ENCODE measurements at regions not wholly inside any gene's neighbourhood (a gene's known extent, or its start where the extent isn't known, plus 50 kb on each side); places are given as distances from the start of the nearest gene placed in this dataset.

GRCh38 chr15:31247404-31247803, 79.2 kb upstream of the KLF13 start:
- peaks cover 15% of the 10 kb centered on the region for H3K4me1 ChIP-seq (ENCODE audit: control insufficient read depth, insufficient read depth, low read length)
- CTCF ChIA-PET: no interaction called here
- SMC1A ChIA-PET (ENCODE audit: uncharacterized antibody, unreplicated experiment): no interaction called here
- POLR2A ChIA-PET: no interaction called here
- H3K36me3 ChIP-seq (ENCODE audit: control insufficient read depth in 2 of 2, insufficient read depth in 2 of 2, low read length in 1 of 2): no peaks in the 10 kb centered on the region
- BruUV-seq (replicated peaks): no TSS peak
- no peaks in the 10 kb centered on the region for H3K27me3 ChIP-seq (replicated peaks in 1 of 2; ENCODE audit: control insufficient read depth in 2 of 2, insufficient read depth in 2 of 2, low read length in 1 of 2)
- in situ Hi-C loops (cut with MboI) (no loop called here), intact Hi-C loops (cut with micrococcal nuclease; ENCODE audit: unreplicated experiment) (no loop called here)
- no peak overlapping the region for H3K27ac ChIP-seq (ENCODE audit: control insufficient read depth, insufficient read depth)
- no peaks in the 10 kb centered on the region for H4K20me1 ChIP-seq (ENCODE audit: control insufficient read depth, insufficient read depth)
- RAD21 ChIA-PET (ENCODE audit: unreplicated experiment): interaction anchor here (1.3 kb wide), 1 partner anchor 16 kb away, joined by 3 read pairs; no protein-coding TSS in a partner anchor
- no peaks in the 10 kb centered on the region for H3K79me2 ChIP-seq (ENCODE audit: control insufficient read depth, insufficient read depth, low read length)
- H3K4me2 ChIP-seq (ENCODE audit: control insufficient read depth, insufficient read depth): no peak overlapping the region
- H3K4me3 ChIP-seq: no peak overlapping the region
- ATAC-seq (no peak), FAIRE-seq (no peak), DNase-seq (ENCODE audit: low read depth, low spot score) (no peak)
- no peak overlapping the region for H3K9ac ChIP-seq (ENCODE audit: control insufficient read depth, insufficient read depth, low read length)
- no peaks in the 10 kb centered on the region for H3K9me3 ChIP-seq (replicated peaks; ENCODE audit: control insufficient read depth, insufficient read depth, low read length)
- whole genome bisulfite sequencing (ENCODE audit: insufficient coverage, insufficient replicate concordance, low lambda C conversion rate, missing lambda C conversion rate): 95% methylated on average over 13 of the region's 13 CpGs
- no peak for TF ChIP-seq TARDBP (IDR thresholded peaks at IDR 0.05; ENCODE audit: borderline replicate concordance)
- TF ChIP-seq JUND (IDR thresholded peaks at IDR 0.05; ENCODE audit: low read depth, low read length): no peak
- no peak for TF ChIP-seq SKIL (IDR thresholded peaks at IDR 0.05; ENCODE audit: low read depth, poor library complexity, severe bottlenecking)
- TF ChIP-seq SRF (IDR thresholded peaks at IDR 0.05; ENCODE audit: low read depth in 2 of 2, low read length in 2 of 2): no peak
- TF ChIP-seq ELK1 (IDR thresholded peaks at IDR 0.05; ENCODE audit: low read depth, low read length): no peak
- TF ChIP-seq ATF7 (IDR thresholded peaks at IDR 0.05; ENCODE audit: low read depth): no peak
- TF ChIP-seq POLR2AphosphoS2 (IDR thresholded peaks at IDR 0.05; ENCODE audit: low read depth, low read length): no peak
- TF ChIP-seq STAT1 (conservative IDR thresholded peaks at IDR 0.05): no peak
- TF ChIP-seq RUNX3 (IDR thresholded peaks at IDR 0.05; ENCODE audit: low read length): no peak
- TF ChIP-seq PAX5 (IDR thresholded peaks at IDR 0.05; ENCODE audit: borderline replicate concordance, low read depth, low read length): no peak
- TF ChIP-seq TCF3 (IDR thresholded peaks at IDR 0.05; ENCODE audit: borderline replicate concordance, insufficient read depth, low read depth, low read length): no peak
- TF ChIP-seq RFX5 (IDR thresholded peaks at IDR 0.05; ENCODE audit: low read depth, low read length): no peak
- TF ChIP-seq HDAC2 (IDR thresholded peaks at IDR 0.05): no peak
- TF ChIP-seq HSF1 (IDR thresholded peaks at IDR 0.05; ENCODE audit: low read depth, low read length): no peak
- no peak for TF ChIP-seq PAX8 (IDR thresholded peaks at IDR 0.05)
- TF ChIP-seq HDAC6 (IDR thresholded peaks at IDR 0.05; ENCODE audit: unreplicated experiment): no peak
- no peak for TF ChIP-seq TBL1XR1 (IDR thresholded peaks at IDR 0.05; ENCODE audit: low read depth, low read length)
- no peak for TF ChIP-seq ZNF217 (IDR thresholded peaks at IDR 0.05)
- no peak overlapping the region for H2AFZ ChIP-seq (ENCODE audit: control insufficient read depth, low read depth, low read length)
